Panc1 (cell line): ENCODE measurements at regions not wholly inside any gene's neighbourhood (a gene's known extent, or its start where the extent isn't known, plus 50 kb on each side); places are given as distances from the start of the nearest gene placed in this dataset.

Experiments
- ATAC-seq: fragments of 200-7000 bp; cut with Tn5 transposase; 2 replicates; pipeline ENCODE4 v1.9.1; 2020; ENCODE audit warnings: mild to moderate bottlenecking, moderate library complexity
- BruUV-seq: library from RNA; stranded (reverse); fragments of 400-500 nt; replicated peaks from 2 replicates; lab custom pipeline; 2021; lab: Mats Ljungman, UMichigan
- CTCF ChIA-PET: fragments of 300-600 bp; sonication (Branson Sonifier 250); formaldehyde crosslinking; loops from one replicate; lab custom pipeline; 2022; ENCODE audit warnings: antibody characterized with exemption; lab: Charles Lee
- POLR2A ChIA-PET: fragments of 300-600 bp; sonication (Branson Sonifier 250); formaldehyde crosslinking; loops from one replicate; lab custom pipeline; 2022; ENCODE audit warnings: antibody characterized with exemption; lab: Charles Lee
- DNase-seq: peaks from one replicate; pipeline ENCODE4 v3.0.0-alpha.2; 2010; ENCODE audit warnings: low read depth, low spot score
- H3K27ac ChIP-seq: 2 replicates; pipeline ENCODE4 v1.5.1; 2011; ENCODE audit warnings: mild to moderate bottlenecking, low read length, inconsistent platforms
- H3K27me3 ChIP-seq: fragments of 200-500 bp; sonication (Bioruptor generic); 2 replicates; pipeline ENCODE4 v1.6.0; 2014; ENCODE audit warnings: low read length, inconsistent platforms; ENCODE audit not compliant: control insufficient read depth, insufficient read depth
- H3K36me3 ChIP-seq: fragments of 200-500 bp; sonication (Bioruptor generic); 2 replicates; pipeline ENCODE4 v1.5.1; 2014; ENCODE audit warnings: inconsistent platforms, mild to moderate bottlenecking, low read length, moderate library complexity; ENCODE audit not compliant: control insufficient read depth, insufficient read depth
- H3K4me1 ChIP-seq: 2 replicates; pipeline ENCODE4 v1.5.1; 2011; ENCODE audit warnings: inconsistent platforms, mild to moderate bottlenecking, low read length, moderate library complexity; ENCODE audit not compliant: control insufficient read depth, insufficient read depth
- H3K4me3 ChIP-seq, 2 experiments: 2 replicates each; pipeline ENCODE4 v1.5.1; 2011 to 2012; ENCODE audit warnings: low read depth in 2 of 2, low read length in 2 of 2, mild to moderate bottlenecking in 2 of 2, inconsistent platforms in 1 of 2, moderate library complexity in 1 of 2
- H3K9me3 ChIP-seq: fragments of 200-500 bp; sonication (Bioruptor generic); 2 replicates; pipeline ENCODE4 v1.5.1; 2014; ENCODE audit warnings: low read depth, mild to moderate bottlenecking, inconsistent platforms, low read length, moderate library complexity; ENCODE audit not compliant: control insufficient read depth, insufficient read depth
- CTCF ChIP-seq: fragments of 450-650 bp; IDR thresholded peaks from 2 replicates; pipeline ENCODE4 v1.5.1; 2017; ENCODE audit warnings: mild to moderate bottlenecking
- POLR2AphosphoS5 ChIP-seq: IDR thresholded peaks from 2 replicates; pipeline ENCODE4 v1.6.1; 2012; ENCODE audit warnings: mild to moderate bottlenecking, low read depth, low read length, moderate library complexity
- REST ChIP-seq, 2 experiments: IDR thresholded peaks; 2 replicates each; pipeline ENCODE4 v1.6.1; 2011 to 2012; ENCODE audit warnings: low read depth in 2 of 2, control low read depth in 1 of 2, low read length in 1 of 2, mild to moderate bottlenecking in 1 of 2, moderate library complexity in 1 of 2; ENCODE audit not compliant: insufficient read depth in 1 of 2
- SIN3A ChIP-seq: IDR thresholded peaks from 2 replicates; pipeline ENCODE4 v1.6.1; 2012; ENCODE audit warnings: low read depth, mild to moderate bottlenecking, low read length, moderate library complexity, borderline replicate concordance; ENCODE audit not compliant: insufficient read depth
- TCF7L2 ChIP-seq: IDR thresholded peaks from 2 replicates; pipeline ENCODE4 v1.6.1; 2011; ENCODE audit warnings: mild to moderate bottlenecking, low read depth, low read length, inconsistent platforms
- in situ Hi-C: cut with HindIII; loops from 2 replicates; pipeline ENCODE4 v1.10.0; 2016; ENCODE audit warnings: low sequenced_read_pairs, low pct_unique_long_range_greater_than_20kb
- intact Hi-C: fragments of 100-400 bp; cut with micrococcal nuclease; formaldehyde crosslinking; loops from one replicate; pipeline ENCODE4 v1.10.0; 2022; ENCODE audit not compliant: unreplicated experiment

GRCh38 chr16:86762095-86762494, 183.7 kb downstream of the FOXL1 start:
- intact Hi-C loops (no loop called here), in situ Hi-C loops (no loop called here)
- ATAC-seq, result no peak
- no TSS peak for BruUV-seq
- Histone ChIP-seq H3K27ac (no peak overlapping the region), H3K36me3 (no peaks in the 10 kb centered on the region), H3K9me3 (no peaks in the 10 kb centered on the region), H3K27me3 (no peaks in the 10 kb centered on the region), H3K4me1 (no peaks in the 10 kb centered on the region), H3K4me3 (no peak overlapping the region)
- TF ChIP-seq POLR2AphosphoS5 (no peak), SIN3A (no peak), TCF7L2 (no peak), CTCF (no peak), REST (IDR thresholded peaks at IDR 0.05; ENCODE audit: insufficient read depth in 1 of 2, low read depth in 2 of 2, low read length in 1 of 2) (no peak)
- DNase-seq, result no peak
- ChIA-PET POLR2A (no interaction called here), CTCF (no interaction called here)

GRCh38 chr16:86763819-86764218, 185.5 kb downstream of the FOXL1 start:
- H3K4me1 ChIP-seq, result no peaks in the 10 kb centered on the region
- H3K4me3 ChIP-seq, result no peak overlapping the region
- H3K9me3 ChIP-seq, result no peaks in the 10 kb centered on the region
- no peak overlapping the region for H3K27ac ChIP-seq
- in situ Hi-C loops, result no loop called here
- CTCF ChIA-PET, result no interaction called here
- ATAC-seq (no peak), DNase-seq (no peak)
- H3K36me3 ChIP-seq, result no peaks in the 10 kb centered on the region
- no TSS peak for BruUV-seq
- POLR2A ChIA-PET, result no interaction called here
- H3K27me3 ChIP-seq, result no peaks in the 10 kb centered on the region
- intact Hi-C loops, result no loop called here
- TF ChIP-seq REST (IDR thresholded peaks at IDR 0.05; ENCODE audit: insufficient read depth in 1 of 2, low read depth in 2 of 2, low read length in 1 of 2) (no peak), CTCF (no peak), TCF7L2 (no peak), POLR2AphosphoS5 (no peak), SIN3A (no peak)
